Stomach (tissue), 8 donors: ENCODE measurements at regions not wholly inside any gene's neighbourhood (a gene's known extent, or its start where the extent isn't known, plus 50 kb on each side); places are given as distances from the start of the nearest gene placed in this dataset.
A peak's percentile ranks its signal among the peaks of the same experiment; 100 is the strongest.

Experiments used
- DNase-seq, 2 donors: peaks; one replicate each; pipeline versions ENCODE4 v3.0.0 to v3.0.0-alpha.2; 2013 to 2019
- H3K27ac ChIP-seq, 5 donors: fragments of 200-600 bp in 4 of 5; sonication (generic) in 4 of 5; one replicate each; pipeline ENCODE4 v1.5.1; 2013 to 2019; ENCODE audit warnings: mild to moderate bottlenecking in 1 of 5, moderate library complexity in 1 of 5
- H3K27me3 ChIP-seq, 3 donors: fragments of 200-600 bp; sonication (generic); one replicate each; pipeline ENCODE4 v1.5.1; 2017 to 2019; ENCODE audit warnings: mixed run types in 1 of 3
- H3K36me3 ChIP-seq, 4 donors: fragments of 200-600 bp; sonication (generic); 1 replicate in 3 of 4; 2 replicates in 1 of 4; pipeline ENCODE4 v1.5.1; 2016 to 2019
- H3K4me1 ChIP-seq, 4 donors: fragments of 200-600 bp; sonication (generic); one replicate each; pipeline ENCODE4 v1.5.1; 2016 to 2019
- H3K4me3 ChIP-seq, 4 donors: fragments of 200-600 bp; sonication (generic) in 3 of 4; one replicate each; pipeline ENCODE4 v1.5.1; 2016 to 2019; ENCODE audit warnings: mild to moderate bottlenecking in 1 of 4
- H3K9me3 ChIP-seq, 4 donors: fragments of 200-600 bp; sonication (generic); one replicate each; pipeline ENCODE4 v1.5.1; 2016 to 2019
- EP300 ChIP-seq: sonication (generic); formaldehyde crosslinking; IDR thresholded peaks from one replicate; pipeline ENCODE4 v1.6.1; 2017; ENCODE audit warnings: antibody characterized with exemption
- POLR2A ChIP-seq, 4 donors: fragments of 450-650 bp; IDR thresholded peaks; one replicate each; pipeline ENCODE4 v1.6.1; 2016; ENCODE audit warnings: antibody characterized with exemption in 4 of 4, control low read depth in 2 of 4, mild to moderate bottlenecking in 1 of 4, moderate library complexity in 1 of 4
- POLR2AphosphoS5 ChIP-seq, 3 donors: sonication (generic); formaldehyde crosslinking; IDR thresholded peaks; one replicate each; pipeline ENCODE4 v1.6.1; 2016; ENCODE audit warnings: antibody characterized with exemption in 3 of 3
- WGBS, 5 donors: extraction: QIAGEN DNeasy Blood & Tissue Kit in 3 of 5; methylation state at CpG; one replicate each; pipeline versions ENCODE4 v1.1.5 to v1.1.7; 2013 to 2018; 5-methylcytosine and 5-hydroxymethylcytosine counted together
- intact Hi-C: fragments of 100-400 bp; cut with DNase I; formaldehyde crosslinking; loops from one replicate; pipeline ENCODE4 v1.15.1; 2023; ENCODE audit warnings: low total_unique reads
- TF ChIP-seq, protein P1 (sequence below), 7 experiments: fragments of 450-650 bp in 4 of 7; fragments of 200-600 bp in 3 of 7; sonication (generic) in 3 of 7; IDR thresholded peaks; one replicate each; pipeline ENCODE4 v1.5.1; 2016 to 2019; ENCODE audit warnings: antibody characterized with exemption in 7 of 7, control low read depth in 2 of 7, mild to moderate bottlenecking in 1 of 7
- donor health status: healthy with polysubstance abuse.
- donor health status: Bipolar disorder and iron deficiency.
- donor health status: healthy.

DNA sequence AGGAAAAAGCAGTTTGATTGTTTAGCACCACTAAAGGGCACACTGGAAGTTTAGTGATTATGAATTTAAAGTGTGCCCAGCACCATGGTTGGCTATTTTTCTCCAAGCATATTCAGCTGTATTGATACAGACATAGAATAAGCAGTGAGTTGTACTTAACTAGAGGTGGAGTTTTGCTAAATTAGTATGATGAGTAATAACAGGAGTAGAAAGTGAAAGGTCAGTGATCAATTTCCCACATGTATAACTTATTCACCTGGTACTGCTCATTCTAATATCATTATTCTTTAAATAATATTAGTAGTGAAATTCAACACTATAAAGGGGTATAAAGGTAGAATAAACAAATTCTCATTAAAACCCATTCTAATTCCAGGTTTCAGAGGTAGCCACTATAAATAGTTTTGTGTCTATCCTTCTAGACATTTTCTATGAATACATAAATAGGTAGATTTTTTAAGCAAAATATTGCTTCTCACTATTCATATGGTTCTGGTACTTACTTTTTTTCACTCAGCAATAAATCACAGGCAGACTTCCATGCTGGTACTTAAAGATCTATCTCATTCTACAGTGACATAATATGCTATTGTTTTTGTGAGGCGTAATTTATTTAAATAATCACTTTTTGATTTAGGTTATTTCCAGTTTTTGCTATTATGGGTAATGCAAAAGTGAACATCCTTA lies 732.9 kb downstream of the VGLL3 start:
- TF ChIP-seq EP300 (no peak), POLR2A (IDR thresholded peaks at IDR 0.05) (no peak), POLR2AphosphoS5 (IDR thresholded peaks at IDR 0.05) (no peak)
- TF ChIP-seq, protein P1, sequence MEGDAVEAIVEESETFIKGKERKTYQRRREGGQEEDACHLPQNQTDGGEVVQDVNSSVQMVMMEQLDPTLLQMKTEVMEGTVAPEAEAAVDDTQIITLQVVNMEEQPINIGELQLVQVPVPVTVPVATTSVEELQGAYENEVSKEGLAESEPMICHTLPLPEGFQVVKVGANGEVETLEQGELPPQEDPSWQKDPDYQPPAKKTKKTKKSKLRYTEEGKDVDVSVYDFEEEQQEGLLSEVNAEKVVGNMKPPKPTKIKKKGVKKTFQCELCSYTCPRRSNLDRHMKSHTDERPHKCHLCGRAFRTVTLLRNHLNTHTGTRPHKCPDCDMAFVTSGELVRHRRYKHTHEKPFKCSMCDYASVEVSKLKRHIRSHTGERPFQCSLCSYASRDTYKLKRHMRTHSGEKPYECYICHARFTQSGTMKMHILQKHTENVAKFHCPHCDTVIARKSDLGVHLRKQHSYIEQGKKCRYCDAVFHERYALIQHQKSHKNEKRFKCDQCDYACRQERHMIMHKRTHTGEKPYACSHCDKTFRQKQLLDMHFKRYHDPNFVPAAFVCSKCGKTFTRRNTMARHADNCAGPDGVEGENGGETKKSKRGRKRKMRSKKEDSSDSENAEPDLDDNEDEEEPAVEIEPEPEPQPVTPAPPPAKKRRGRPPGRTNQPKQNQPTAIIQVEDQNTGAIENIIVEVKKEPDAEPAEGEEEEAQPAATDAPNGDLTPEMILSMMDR (IDR thresholded peaks at IDR 0.05) = no peak
- no peak for DNase-seq
- no peak overlapping the region for H3K4me3 ChIP-seq
- intact Hi-C loops = no loop called here
- H3K27ac ChIP-seq = no peak overlapping the region
- WGBS, 5 donors = 91 to 97% (median 95%) methylated on average over 1 of the region's 1 CpG
- no peaks in the 10 kb centered on the region for H3K36me3 ChIP-seq
- no peaks in the 10 kb centered on the region for H3K27me3 ChIP-seq
- H3K9me3 ChIP-seq = no peaks in the 10 kb centered on the region
- no peaks in the 10 kb centered on the region for H3K4me1 ChIP-seq

DNA sequence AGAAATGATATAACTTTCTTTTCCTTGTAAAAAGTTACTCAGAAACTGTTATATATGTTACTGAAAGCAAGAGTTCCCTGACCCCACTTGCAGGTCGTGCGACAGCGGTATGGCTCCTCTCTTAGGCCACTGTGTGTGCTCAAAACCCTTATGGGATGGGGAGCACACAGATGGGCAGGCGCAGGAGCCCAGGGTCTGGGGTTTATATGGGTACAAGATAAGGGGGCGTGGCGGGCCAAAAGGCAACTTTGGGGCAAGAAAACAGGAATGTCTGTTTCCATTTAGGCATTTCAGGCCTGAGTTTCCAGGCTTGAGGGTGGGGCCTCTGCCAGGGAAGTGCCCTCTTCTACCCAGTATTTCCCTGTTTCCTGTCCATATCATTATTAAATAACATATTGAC lies 736.5 kb downstream of the VGLL3 start:
- Histone ChIP-seq H3K4me3 (no peak overlapping the region), H3K27ac (no peak overlapping the region), H3K9me3 (no peaks in the 10 kb centered on the region), H3K36me3 (no peaks in the 10 kb centered on the region), H3K27me3 (no peaks in the 10 kb centered on the region), H3K4me1 (no peaks in the 10 kb centered on the region)
- no peak for DNase-seq
- intact Hi-C loops = no loop called here
- WGBS, 5 donors = 75 to 94% (median 89%) methylated on average over 6 of the region's 6 CpGs
- TF ChIP-seq POLR2AphosphoS5 (IDR thresholded peaks at IDR 0.05) = no peak
- TF ChIP-seq EP300 = no peak

DNA sequence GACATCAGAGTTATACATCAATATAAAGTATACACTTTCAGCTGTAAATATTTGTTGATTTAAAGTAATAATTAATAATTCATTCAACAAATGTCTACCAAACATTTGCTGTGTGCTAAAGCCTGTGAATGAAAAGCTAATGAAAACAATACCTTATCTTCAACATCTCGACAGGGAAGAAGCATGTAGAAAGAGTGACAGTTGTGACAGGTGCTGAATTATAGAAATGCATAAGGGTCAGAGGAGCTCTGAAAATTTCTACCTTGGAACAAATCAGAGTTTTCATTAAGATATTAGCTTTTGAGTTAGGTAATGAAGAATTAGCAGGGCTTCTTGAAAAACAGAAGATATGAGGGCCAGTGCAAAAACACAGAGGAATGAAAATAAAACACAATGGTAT lies 739.2 kb downstream of the VGLL3 start:
- WGBS, 5 donors = 26 to 54% (median 29%) methylated on average over 1 of the region's 1 CpG
- no peaks in the 10 kb centered on the region for H3K9me3 ChIP-seq
- H3K36me3 ChIP-seq = no peaks in the 10 kb centered on the region
- H3K27me3 ChIP-seq = no peaks in the 10 kb centered on the region
- no peak overlapping the region for H3K27ac ChIP-seq
- no peaks in the 10 kb centered on the region for H3K4me1 ChIP-seq
- TF ChIP-seq, protein P1 (IDR thresholded peaks at IDR 0.05) = no peak
- no peak for TF ChIP-seq POLR2A (IDR thresholded peaks at IDR 0.05)
- TF ChIP-seq POLR2AphosphoS5 (IDR thresholded peaks at IDR 0.05) = no peak
- H3K4me3 ChIP-seq = no peak overlapping the region
- intact Hi-C loops = no loop called here
- no peak for DNase-seq

DNA sequence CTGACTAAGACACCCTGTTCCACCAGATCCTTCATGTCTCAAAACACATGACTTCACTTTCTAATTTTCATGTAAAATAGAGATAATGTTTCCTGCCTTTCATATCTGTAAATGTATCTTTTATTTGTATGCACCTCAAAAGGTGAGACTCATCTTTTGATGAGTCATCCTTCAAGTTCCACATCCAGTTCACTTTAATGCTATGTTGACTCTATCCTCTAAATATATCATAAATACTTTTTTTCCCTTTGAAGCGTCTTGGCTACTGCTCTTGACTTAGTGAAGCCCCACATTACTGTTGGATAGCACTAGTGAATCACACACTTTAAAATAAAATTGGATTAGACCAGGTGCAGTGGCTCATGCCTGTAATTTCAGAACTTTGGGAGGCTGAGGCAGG lies 741.1 kb downstream of the VGLL3 start:
- no peaks in the 10 kb centered on the region for H3K36me3 ChIP-seq
- intact Hi-C loops = no loop called here
- no peak for DNase-seq
- no peak for TF ChIP-seq POLR2A (IDR thresholded peaks at IDR 0.05)
- H3K27ac ChIP-seq = no peak overlapping the region
- 53 to 78% (median 72%) methylated on average over 1 of the region's 1 CpG for WGBS, 5 donors
- H3K27me3 ChIP-seq = no peaks in the 10 kb centered on the region
- no peaks in the 10 kb centered on the region for H3K4me1 ChIP-seq
- H3K4me3 ChIP-seq = no peak overlapping the region
- H3K9me3 ChIP-seq = no peaks in the 10 kb centered on the region

DNA sequence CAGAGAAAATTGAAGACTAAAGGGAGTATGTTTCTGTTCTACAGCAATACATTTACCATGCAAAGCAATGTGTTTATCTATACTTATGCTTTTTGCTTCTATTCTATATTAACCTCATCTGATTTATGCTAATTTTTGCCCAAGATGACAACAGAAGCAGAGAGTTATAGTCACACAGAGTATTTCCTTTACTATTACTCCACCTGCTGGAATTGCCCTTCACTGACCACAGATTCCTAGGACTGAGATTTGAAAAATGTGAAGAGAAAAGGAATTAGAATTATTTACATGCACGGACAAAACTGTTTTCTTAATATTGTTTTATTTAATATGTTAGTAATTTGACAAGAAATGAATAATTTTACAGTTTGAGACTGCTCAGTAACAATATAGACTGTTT lies 745.6 kb downstream of the VGLL3 start:
- Histone ChIP-seq H3K4me3 (no peak overlapping the region), H3K9me3 (no peaks in the 10 kb centered on the region), H3K27me3 (no peaks in the 10 kb centered on the region), H3K27ac (no peak overlapping the region), H3K36me3 (no peaks in the 10 kb centered on the region), H3K4me1 (no peaks in the 10 kb centered on the region)
- intact Hi-C loops = no loop called here
- TF ChIP-seq POLR2AphosphoS5 (IDR thresholded peaks at IDR 0.05) (no peak), EP300 (no peak), POLR2A (IDR thresholded peaks at IDR 0.05) (no peak)
- TF ChIP-seq, protein P1 (IDR thresholded peaks at IDR 0.05) = no peak
- 14 to 33% (median 15%) methylated on average over 1 of the region's 1 CpG for WGBS, 5 donors
- peak in 1 of 2 donors; percentile 36 for DNase-seq
